ENCODE measurements at regions not wholly inside any gene's neighbourhood (a gene's known extent, or its start where the extent isn't known, plus 50 kb on each side); places are given as distances from the start of the nearest gene placed in this dataset.

DNA sequence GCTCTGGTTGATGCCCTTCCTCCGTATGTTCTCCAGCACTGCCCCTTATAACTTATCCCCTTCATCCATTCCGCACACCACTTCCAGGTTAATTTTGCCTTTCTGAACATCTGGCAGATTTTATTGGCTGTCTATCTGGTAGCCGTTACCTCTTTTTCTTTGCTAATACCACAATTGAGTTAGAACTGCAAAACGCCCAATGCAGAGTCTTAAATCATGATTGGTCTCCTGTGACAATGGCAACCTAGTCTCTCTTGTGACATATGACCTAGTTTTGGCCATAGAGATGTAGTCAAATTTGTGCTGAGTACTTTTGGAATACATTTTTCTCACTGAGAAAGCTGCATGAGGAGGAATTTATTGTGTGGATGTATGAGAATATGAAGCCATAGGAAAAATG is 365.7 kb upstream of the PRR16 start:
- no peak for TF ChIP-seq ZNF850 (CRISPR knock-in tag; conservative IDR thresholded peaks at IDR 0.05)
- no peak for TF ChIP-seq KLF16 (CRISPR knock-in tag; IDR thresholded peaks at IDR 0.05)
- no peak for TF ChIP-seq ZNF34 (CRISPR knock-in tag; IDR thresholded peaks at IDR 0.05; ENCODE audit: borderline replicate concordance)
- no peak for TF ChIP-seq ZBTB20 (CRISPR knock-in tag; IDR thresholded peaks at IDR 0.05; ENCODE audit: borderline replicate concordance, low read depth)
- TF ChIP-seq BRD4 (CRISPR knock-in tag; IDR thresholded peaks at IDR 0.05) = no peak
- TF ChIP-seq, protein P1, sequence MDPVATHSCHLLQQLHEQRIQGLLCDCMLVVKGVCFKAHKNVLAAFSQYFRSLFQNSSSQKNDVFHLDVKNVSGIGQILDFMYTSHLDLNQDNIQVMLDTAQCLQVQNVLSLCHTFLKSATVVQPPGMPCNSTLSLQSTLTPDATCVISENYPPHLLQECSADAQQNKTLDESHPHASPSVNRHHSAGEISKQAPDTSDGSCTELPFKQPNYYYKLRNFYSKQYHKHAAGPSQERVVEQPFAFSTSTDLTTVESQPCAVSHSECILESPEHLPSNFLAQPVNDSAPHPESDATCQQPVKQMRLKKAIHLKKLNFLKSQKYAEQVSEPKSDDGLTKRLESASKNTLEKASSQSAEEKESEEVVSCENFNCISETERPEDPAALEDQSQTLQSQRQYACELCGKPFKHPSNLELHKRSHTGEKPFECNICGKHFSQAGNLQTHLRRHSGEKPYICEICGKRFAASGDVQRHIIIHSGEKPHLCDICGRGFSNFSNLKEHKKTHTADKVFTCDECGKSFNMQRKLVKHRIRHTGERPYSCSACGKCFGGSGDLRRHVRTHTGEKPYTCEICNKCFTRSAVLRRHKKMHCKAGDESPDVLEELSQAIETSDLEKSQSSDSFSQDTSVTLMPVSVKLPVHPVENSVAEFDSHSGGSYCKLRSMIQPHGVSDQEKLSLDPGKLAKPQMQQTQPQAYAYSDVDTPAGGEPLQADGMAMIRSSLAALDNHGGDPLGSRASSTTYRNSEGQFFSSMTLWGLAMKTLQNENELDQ (CRISPR knock-in tag; IDR thresholded peaks at IDR 0.05; ENCODE audit: borderline replicate concordance) = no peak
- TF ChIP-seq, protein P2, sequence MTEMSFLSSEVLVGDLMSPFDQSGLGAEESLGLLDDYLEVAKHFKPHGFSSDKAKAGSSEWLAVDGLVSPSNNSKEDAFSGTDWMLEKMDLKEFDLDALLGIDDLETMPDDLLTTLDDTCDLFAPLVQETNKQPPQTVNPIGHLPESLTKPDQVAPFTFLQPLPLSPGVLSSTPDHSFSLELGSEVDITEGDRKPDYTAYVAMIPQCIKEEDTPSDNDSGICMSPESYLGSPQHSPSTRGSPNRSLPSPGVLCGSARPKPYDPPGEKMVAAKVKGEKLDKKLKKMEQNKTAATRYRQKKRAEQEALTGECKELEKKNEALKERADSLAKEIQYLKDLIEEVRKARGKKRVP (CRISPR knock-in tag; IDR thresholded peaks at IDR 0.05) = no peak
- TF ChIP-seq TBP (CRISPR knock-in tag; IDR thresholded peaks at IDR 0.05) = no peak
- TF ChIP-seq MAZ (IDR thresholded peaks at IDR 0.05; ENCODE audit: borderline replicate concordance, low read depth, low read length) = no peak
- TF ChIP-seq MAZ (CRISPR knock-in tag; IDR thresholded peaks at IDR 0.05; ENCODE audit: low read depth) = no peak
- no peak for TF ChIP-seq ZEB1 (IDR thresholded peaks at IDR 0.05; ENCODE audit: insufficient replicate concordance, low read depth)
- TF ChIP-seq ZNF530 (CRISPR knock-in tag; IDR thresholded peaks at IDR 0.05; ENCODE audit: low read depth) = no peak
- TF ChIP-seq SIX1 (CRISPR knock-in tag; IDR thresholded peaks at IDR 0.05; ENCODE audit: borderline replicate concordance) = no peak
- TF ChIP-seq JUN (CRISPR knock-in tag; IDR thresholded peaks at IDR 0.05) = no peak
- TF ChIP-seq, protein P3, sequence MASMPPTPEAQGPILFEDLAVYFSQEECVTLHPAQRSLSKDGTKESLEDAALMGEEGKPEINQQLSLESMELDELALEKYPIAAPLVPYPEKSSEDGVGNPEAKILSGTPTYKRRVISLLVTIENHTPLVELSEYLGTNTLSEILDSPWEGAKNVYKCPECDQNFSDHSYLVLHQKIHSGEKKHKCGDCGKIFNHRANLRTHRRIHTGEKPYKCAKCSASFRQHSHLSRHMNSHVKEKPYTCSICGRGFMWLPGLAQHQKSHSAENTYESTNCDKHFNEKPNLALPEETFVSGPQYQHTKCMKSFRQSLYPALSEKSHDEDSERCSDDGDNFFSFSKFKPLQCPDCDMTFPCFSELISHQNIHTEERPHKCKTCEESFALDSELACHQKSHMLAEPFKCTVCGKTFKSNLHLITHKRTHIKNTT (CRISPR knock-in tag; IDR thresholded peaks at IDR 0.05) = no peak
- no peak for TF ChIP-seq PHF5A (CRISPR knock-in tag; IDR thresholded peaks at IDR 0.05; ENCODE audit: low read depth, unreplicated experiment)
- TF ChIP-seq, protein P4, sequence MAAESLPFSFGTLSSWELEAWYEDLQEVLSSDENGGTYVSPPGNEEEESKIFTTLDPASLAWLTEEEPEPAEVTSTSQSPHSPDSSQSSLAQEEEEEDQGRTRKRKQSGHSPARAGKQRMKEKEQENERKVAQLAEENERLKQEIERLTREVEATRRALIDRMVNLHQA (CRISPR knock-in tag; IDR thresholded peaks at IDR 0.05) = no peak
- no peak for TF ChIP-seq RNF2 (conservative IDR thresholded peaks at IDR 0.05; ENCODE audit: low read depth)
- TF ChIP-seq FIP1L1 (IDR thresholded peaks at IDR 0.05; ENCODE audit: borderline replicate concordance, insufficient read depth, low read depth, low read length) = no peak
- H3K4me3 ChIP-seq (replicated peaks in 1 of 3; ENCODE audit: insufficient read depth in 1 of 3, low read depth in 2 of 3, low read length in 3 of 3) = no peak overlapping the region
- WGBS (ENCODE audit: low lambda C conversion rate) = 18% methylated on average over 4 of the region's 4 CpGs
- no peak for ATAC-seq
- no peaks in the 10 kb centered on the region for H4K20me1 ChIP-seq (ENCODE audit: insufficient read depth, low read length)
- no peaks in the 10 kb centered on the region for H3K4me1 ChIP-seq (ENCODE audit: insufficient read depth, low read length)
- no peaks in the 10 kb centered on the region for H3K36me3 ChIP-seq (replicated peaks in 1 of 2; ENCODE audit: control insufficient read depth in 1 of 2, insufficient read depth in 2 of 2, low read length in 2 of 2)
- H3K79me2 ChIP-seq (ENCODE audit: insufficient read depth, low read length) = no peaks in the 10 kb centered on the region
- no peak for DNase-seq (ENCODE audit: low spot score)
- H3K4me2 ChIP-seq (ENCODE audit: low read depth, low read length) = no peak overlapping the region
- ChIA-PET POLR2A (no interaction called here), CTCF (ENCODE audit: low intra/inter-chr PET ratio, low total read pairs) (no interaction called here)
- H2AFZ ChIP-seq (ENCODE audit: low read length) = no peak overlapping the region
- BruUV-seq (replicated peaks) = no TSS peak
- H3K9ac ChIP-seq (ENCODE audit: insufficient read depth, low read depth, low read length) = no peak overlapping the region
- no peak overlapping the region for H3K27ac ChIP-seq (ENCODE audit: extremely low read length, insufficient read depth, low read length)
- no peak for FAIRE-seq
- no peaks in the 10 kb centered on the region for H3K9me3 ChIP-seq (ENCODE audit: low read length)
- no peaks in the 10 kb centered on the region for H3K27me3 ChIP-seq (ENCODE audit: control insufficient read depth in 1 of 2, insufficient read depth in 2 of 2, low read length in 2 of 2)
- intact Hi-C loops (cut with micrococcal nuclease; ENCODE audit: unreplicated experiment) (no loop called here), in situ Hi-C loops (cut with HindIII; ENCODE audit: extremely low pct_ligation_motif_present, low pct_unique_long_range_greater_than_20kb) (no loop called here)

Data from HepG2 (cell line).